SK-N-MC (cell line): ENCODE measurements at regions not wholly inside any gene's neighbourhood (a gene's known extent, or its start where the extent isn't known, plus 50 kb on each side); places are given as distances from the start of the nearest gene placed in this dataset.

Source experiments
- EZH2 ChIP-seq: fragments of 200-600 bp; sonication (generic); IDR thresholded peaks from one replicate; pipeline ENCODE4 v1.6.1; 2017; ENCODE audit warnings: antibody characterized with exemption
- POLR2AphosphoS5 ChIP-seq: IDR thresholded peaks from 2 replicates; pipeline ENCODE4 v1.6.1; 2012; ENCODE audit warnings: mild to moderate bottlenecking, low read depth, low read length, borderline replicate concordance

DNA sequence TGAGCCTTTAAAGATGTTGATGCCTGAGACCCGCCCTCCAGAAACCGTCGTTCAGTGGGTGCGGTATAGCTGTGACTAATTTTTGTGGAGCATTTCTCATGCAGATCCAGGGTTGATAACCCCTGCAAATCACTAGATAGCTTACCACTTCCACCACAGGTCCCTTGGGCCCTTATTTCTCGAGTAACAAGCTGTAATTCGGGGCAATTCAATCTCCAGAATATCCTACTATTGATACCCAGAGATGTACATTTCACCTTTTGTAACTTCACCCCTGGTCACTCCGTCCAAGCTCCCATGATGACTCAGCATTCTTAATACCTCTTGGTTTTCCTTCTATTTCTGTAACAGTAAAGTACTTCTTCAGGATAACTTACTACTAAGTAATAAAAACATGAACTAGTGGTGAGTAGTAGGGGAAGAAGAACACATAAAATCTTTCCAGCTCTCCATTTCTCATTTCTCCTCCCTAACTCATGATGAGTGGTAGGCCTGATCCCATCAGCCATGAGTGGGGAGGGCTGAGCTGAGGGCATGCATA is 71.9 kb upstream of the UBL3 start:
- TF ChIP-seq POLR2AphosphoS5 (no peak), EZH2 (no peak)
